ENCODE measurements at regions not wholly inside any gene's neighbourhood (a gene's known extent, or its start where the extent isn't known, plus 50 kb on each side); places are given as distances from the start of the nearest gene placed in this dataset.

GRCh38 chr4:60619531-60620305, 580.4 kb upstream of the ADGRL3 start:
- ATAC-seq = no peak

GRCh38 chr4:60637976-60638375, 562.1 kb upstream of the ADGRL3 start:
- no peak for TF ChIP-seq CTCF (IDR thresholded peaks at IDR 0.05)
- H3K4me1 ChIP-seq (ENCODE audit: low read depth) = no peaks in the 10 kb centered on the region
- H3K4me3 ChIP-seq = no peak overlapping the region
- no peaks in the 10 kb centered on the region for H3K36me3 ChIP-seq (ENCODE audit: low read depth)
- ATAC-seq (no peak), DNase-seq (no peak)
- intact Hi-C loops (cut with DNase I, micrococcal nuclease) = no loop called here
- H3K9me3 ChIP-seq = peaks cover 22% of the 10 kb centered on the region

More at GRCh38 chr4:60619531-60620305, 580.4 kb upstream of the ADGRL3 start:
- no peak for DNase-seq
- H3K4me1 ChIP-seq (ENCODE audit: low read depth) = no peaks in the 10 kb centered on the region
- no peak for TF ChIP-seq CTCF (IDR thresholded peaks at IDR 0.05)
- intact Hi-C loops (cut with DNase I, micrococcal nuclease) = no loop called here
- H3K36me3 ChIP-seq (ENCODE audit: low read depth) = no peaks in the 10 kb centered on the region
- H3K9me3 ChIP-seq = peaks cover 21% of the 10 kb centered on the region
- H3K4me3 ChIP-seq = no peak overlapping the region

- ATAC-seq (no peak), DNase-seq (no peak)
- no peak for TF ChIP-seq CTCF (IDR thresholded peaks at IDR 0.05)
- Histone ChIP-seq H3K36me3 (ENCODE audit: low read depth) (no peaks in the 10 kb centered on the region), H3K9me3 (peaks cover 6% of the 10 kb centered on the region), H3K4me1 (ENCODE audit: low read depth) (no peaks in the 10 kb centered on the region), H3K4me3 (no peak overlapping the region)
- intact Hi-C loops (cut with DNase I, micrococcal nuclease) = no loop called here
Observed at GRCh38 chr4:60648774-60649173, 551.4 kb upstream of the ADGRL3 start.

GRCh38 chr4:60652933-60653332, 547.2 kb upstream of the ADGRL3 start:
- TF ChIP-seq CTCF (IDR thresholded peaks at IDR 0.05) = no peak
- peaks cover 3% of the 10 kb centered on the region for H3K9me3 ChIP-seq
- ATAC-seq (no peak), DNase-seq (no peak)
- no peaks in the 10 kb centered on the region for H3K36me3 ChIP-seq (ENCODE audit: low read depth)
- intact Hi-C loops (cut with DNase I, micrococcal nuclease) = no loop called here
- no peak overlapping the region for H3K4me3 ChIP-seq
- no peaks in the 10 kb centered on the region for H3K4me1 ChIP-seq (ENCODE audit: low read depth)

GRCh38 chr4:60655356-60655755, 544.8 kb upstream of the ADGRL3 start:
- ATAC-seq (no peak), DNase-seq (no peak)
- no peak overlapping the region for H3K4me3 ChIP-seq
- H3K4me1 ChIP-seq (ENCODE audit: low read depth) = no peaks in the 10 kb centered on the region
- peaks cover 7% of the 10 kb centered on the region for H3K9me3 ChIP-seq
- no peak for TF ChIP-seq CTCF (IDR thresholded peaks at IDR 0.05)
- H3K36me3 ChIP-seq (ENCODE audit: low read depth) = no peaks in the 10 kb centered on the region
- intact Hi-C loops (cut with DNase I, micrococcal nuclease) = no loop called here
